DND-41 (cell line): ENCODE measurements at regions not wholly inside any gene's neighbourhood (a gene's known extent, or its start where the extent isn't known, plus 50 kb on each side); places are given as distances from the start of the nearest gene placed in this dataset.

Source experiments
- CTCF ChIP-seq: IDR thresholded peaks from 2 replicates; pipeline ENCODE4 v1.5.1; 2012; ENCODE audit warnings: borderline replicate concordance, low read length, moderate library complexity, mild to moderate bottlenecking; ENCODE audit not compliant: poor library complexity, severe bottlenecking; ENCODE audit errors: extremely low read depth
- EZH2 ChIP-seq: IDR thresholded peaks from 3 replicates; pipeline ENCODE4 v1.6.1; 2012; ENCODE audit warnings: borderline replicate concordance, low read depth, mild to moderate bottlenecking, moderate library complexity, low read length, inconsistent platforms; ENCODE audit not compliant: severe bottlenecking

- no peak for TF ChIP-seq CTCF
- no peak for TF ChIP-seq EZH2
Observed at GRCh38 chr17:72492941-72493340, 372.1 kb downstream of the SOX9 start.
